ENCODE measurements at regions not wholly inside any gene's neighbourhood (a gene's known extent, or its start where the extent isn't known, plus 50 kb on each side); places are given as distances from the start of the nearest gene placed in this dataset.

DNA sequence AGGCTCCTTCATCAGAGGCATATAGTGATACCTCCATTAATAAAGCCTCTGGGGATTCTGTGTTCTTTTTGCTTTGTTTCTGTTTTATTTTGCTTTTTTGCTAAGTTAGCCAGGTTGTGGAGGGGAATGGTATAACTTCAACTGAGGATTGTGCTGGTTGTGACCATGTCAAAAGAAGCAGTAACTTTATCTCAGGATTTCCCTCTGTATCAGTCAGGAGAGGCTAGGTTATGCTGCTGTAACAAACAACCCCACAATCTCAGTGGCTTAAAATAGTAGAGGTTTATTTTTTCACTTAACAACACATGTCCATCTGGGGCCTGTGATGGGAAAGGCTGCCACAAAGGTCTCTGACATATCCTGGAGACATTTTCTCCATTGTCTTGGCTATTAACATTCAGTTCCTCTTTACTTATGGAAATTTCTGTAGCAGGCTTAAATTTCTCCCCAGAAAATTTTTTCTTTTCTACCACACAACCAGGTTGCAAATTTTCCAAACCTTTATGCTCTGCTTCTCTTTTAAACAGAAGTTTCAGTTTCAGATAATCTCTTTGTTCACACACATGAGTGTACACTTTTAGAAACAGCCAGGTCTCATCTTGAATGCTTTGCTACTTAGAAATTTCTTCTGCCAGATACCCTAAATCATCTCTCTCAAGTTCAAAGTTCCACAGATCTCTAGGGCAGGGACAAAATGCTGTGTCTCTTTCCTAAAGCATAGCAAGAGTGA, 64.7 kb downstream of the UCHL1 start:
- no peak for TF ChIP-seq POLR2A (IDR thresholded peaks at IDR 0.05; ENCODE audit: low read length)
- TF ChIP-seq GATA1 (IDR thresholded peaks at IDR 0.05; ENCODE audit: low read depth, low read length), result no peak

Measured in erythroblast (primary cell).